NCI-H2196 treated with DMSO at 0.1 percent for 48 hours (cell line): ENCODE measurements at regions not wholly inside any gene's neighbourhood (a gene's known extent, or its start where the extent isn't known, plus 50 kb on each side); places are given as distances from the start of the nearest gene placed in this dataset.
"Not testable (repeated sequence)": the region's sequence is repeated elsewhere in the genome, so short reads cannot be mapped to it uniquely, and the experiment has no call there.

ENCODE experiments used
- DNase-seq: peaks from one replicate; lab custom pipeline; 2025; ENCODE audit not compliant: unreplicated experiment; lab: John Stamatoyannopoulos, UW

- no peak for DNase-seq
Measured at GRCh38 chr5:174462129-174462528, 262.3 kb upstream of the MSX2 start.

DNA sequence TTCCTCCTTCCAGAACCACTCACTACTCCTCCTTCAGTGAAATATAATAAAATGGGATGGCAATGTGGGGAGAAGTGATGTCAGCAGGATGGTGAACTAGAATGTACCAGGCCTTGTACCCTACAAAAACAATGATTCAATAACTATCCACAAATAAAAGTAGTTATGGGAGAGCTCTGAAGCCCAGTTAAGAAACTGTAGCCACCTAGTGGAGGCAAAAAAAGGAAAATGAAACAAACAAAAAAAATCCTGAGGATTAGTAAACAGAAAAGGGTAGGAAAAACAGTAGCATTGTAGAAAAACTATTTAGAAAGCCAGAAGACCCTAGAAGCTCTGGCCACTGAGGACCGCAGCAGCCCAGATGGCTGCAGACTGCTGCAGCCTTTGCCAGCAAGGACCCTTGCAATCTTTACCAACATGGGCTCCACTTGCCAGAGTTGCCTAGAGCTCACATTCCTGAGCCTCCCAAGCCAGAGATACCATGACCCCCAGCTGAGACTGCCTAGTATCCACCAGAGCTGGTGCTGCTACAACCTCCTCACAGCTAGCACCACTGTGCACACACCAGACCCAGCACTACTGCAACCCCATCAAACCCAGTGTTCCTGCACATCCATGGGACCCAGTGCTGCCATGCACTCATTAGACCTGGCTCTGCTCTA lies 259.7 kb upstream of the MSX2 start:
- no peak for DNase-seq

GRCh38 chr5:174471528-174471927 lies 252.9 kb upstream of the MSX2 start:
- DNase-seq, result not testable (repeated sequence)

DNA sequence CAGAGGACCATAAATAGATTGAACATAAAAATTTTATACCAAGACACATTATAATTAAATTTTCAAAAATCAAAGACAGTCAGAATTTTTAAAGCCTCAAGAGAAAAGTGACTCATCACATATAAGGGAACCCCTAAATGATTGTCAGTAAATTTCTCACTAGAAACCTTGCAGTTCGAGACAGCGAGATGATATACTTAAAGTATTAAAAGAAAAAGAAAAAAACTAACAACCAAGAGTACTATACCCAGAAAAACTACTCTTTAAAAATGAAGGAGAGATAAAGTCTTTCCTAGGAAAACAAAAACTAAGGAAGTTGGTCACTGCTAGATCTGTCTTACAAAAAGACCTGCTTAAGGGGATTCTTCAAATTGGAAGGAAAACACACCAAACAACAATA lies 251.4 kb upstream of the MSX2 start:
- no peak for DNase-seq

- DNase-seq, result not testable (repeated sequence)
Measured at GRCh38 chr5:174476001-174476400, 248.4 kb upstream of the MSX2 start.

GRCh38 chr5:174479325-174479724 lies 245.1 kb upstream of the MSX2 start:
- no peak for DNase-seq

DNA sequence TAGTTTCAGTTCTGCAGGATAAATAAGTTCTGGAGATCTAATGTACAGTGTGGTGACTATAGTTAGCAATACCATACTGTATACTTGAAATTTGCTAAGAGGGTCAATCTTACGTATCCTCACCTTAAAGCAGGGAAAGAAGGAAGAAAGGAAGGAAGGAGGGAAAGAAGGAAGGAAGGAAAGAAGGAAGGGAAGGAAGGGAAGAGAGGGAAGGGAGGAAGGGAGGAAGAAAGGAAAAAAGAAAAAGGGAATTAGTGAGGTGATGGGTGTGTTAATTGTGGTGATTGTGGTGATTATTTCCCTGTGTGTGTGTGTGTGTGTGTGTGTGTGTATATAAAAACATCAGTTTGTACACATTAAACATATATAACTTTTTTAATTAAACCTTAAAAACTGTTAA lies 242.6 kb upstream of the MSX2 start:
- no peak for DNase-seq

GRCh38 chr5:174482607-174483024 lies 241.8 kb upstream of the MSX2 start:
- no peak for DNase-seq

- DNase-seq, result no peak
Measured at GRCh38 chr5:174483411-174483810, 241.0 kb upstream of the MSX2 start.

GRCh38 chr5:174489215-174489614 lies 235.2 kb upstream of the MSX2 start:
- DNase-seq, result no peak

GRCh38 chr5:174489920-174490597 lies 234.3 kb upstream of the MSX2 start:
- no peak for DNase-seq

- no peak for DNase-seq
Measured at GRCh38 chr5:174490728-174491127, 233.7 kb upstream of the MSX2 start.

- no peak for DNase-seq
Measured at GRCh38 chr5:174491265-174491664, 233.1 kb upstream of the MSX2 start.

GRCh38 chr5:174491761-174492350 lies 232.5 kb upstream of the MSX2 start:
- DNase-seq, result no peak

DNA sequence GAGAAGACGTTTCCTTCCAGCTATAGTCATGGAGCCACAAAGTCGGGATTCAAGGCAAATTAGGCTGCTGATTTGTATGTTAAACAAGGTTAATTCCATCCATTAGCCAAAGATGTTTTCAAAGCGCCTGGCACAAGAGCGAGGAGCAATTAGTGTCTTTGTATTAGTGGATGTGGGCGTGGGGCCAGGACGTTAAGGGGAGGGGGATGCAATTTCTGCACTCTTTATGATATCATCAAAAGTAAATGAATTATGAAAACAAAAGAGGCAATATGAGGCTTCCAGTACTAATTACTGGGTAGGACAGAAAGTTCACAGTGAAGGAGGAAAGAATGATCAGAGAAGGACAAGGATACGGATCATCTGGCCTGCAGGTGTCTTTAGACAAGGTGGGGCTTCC lies 230.9 kb upstream of the MSX2 start:
- no peak for DNase-seq

GRCh38 chr5:174497939-174498338 lies 226.4 kb upstream of the MSX2 start:
- DNase-seq, result not testable (repeated sequence)

DNA sequence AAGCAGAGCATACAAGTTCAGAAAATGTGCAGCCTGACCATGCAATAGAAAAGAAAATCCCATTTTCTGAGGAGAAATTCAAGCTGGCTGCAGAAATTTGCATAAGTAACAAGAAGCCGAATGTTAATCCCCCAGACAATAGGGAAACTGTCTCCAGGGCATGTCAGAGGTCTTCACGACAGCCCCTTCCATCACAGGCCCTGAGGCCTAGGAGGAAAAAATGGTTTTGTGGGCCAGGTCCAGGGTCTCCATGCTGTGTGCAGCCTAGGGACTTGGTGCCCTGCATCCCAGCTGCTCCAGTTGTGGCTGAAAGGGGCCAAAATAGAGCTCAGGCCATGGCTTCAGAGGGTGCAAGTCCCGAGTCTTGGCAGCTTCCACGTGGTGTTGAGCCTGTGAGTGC lies 225.8 kb upstream of the MSX2 start:
- not testable (repeated sequence) for DNase-seq

GRCh38 chr5:174500636-174501035 lies 223.7 kb upstream of the MSX2 start:
- DNase-seq, result no peak

GRCh38 chr5:174501461-174502069 lies 222.8 kb upstream of the MSX2 start:
- DNase-seq, result no peak

- DNase-seq, result no peak
Measured at GRCh38 chr5:174503086-174503460, 221.3 kb upstream of the MSX2 start.

DNA sequence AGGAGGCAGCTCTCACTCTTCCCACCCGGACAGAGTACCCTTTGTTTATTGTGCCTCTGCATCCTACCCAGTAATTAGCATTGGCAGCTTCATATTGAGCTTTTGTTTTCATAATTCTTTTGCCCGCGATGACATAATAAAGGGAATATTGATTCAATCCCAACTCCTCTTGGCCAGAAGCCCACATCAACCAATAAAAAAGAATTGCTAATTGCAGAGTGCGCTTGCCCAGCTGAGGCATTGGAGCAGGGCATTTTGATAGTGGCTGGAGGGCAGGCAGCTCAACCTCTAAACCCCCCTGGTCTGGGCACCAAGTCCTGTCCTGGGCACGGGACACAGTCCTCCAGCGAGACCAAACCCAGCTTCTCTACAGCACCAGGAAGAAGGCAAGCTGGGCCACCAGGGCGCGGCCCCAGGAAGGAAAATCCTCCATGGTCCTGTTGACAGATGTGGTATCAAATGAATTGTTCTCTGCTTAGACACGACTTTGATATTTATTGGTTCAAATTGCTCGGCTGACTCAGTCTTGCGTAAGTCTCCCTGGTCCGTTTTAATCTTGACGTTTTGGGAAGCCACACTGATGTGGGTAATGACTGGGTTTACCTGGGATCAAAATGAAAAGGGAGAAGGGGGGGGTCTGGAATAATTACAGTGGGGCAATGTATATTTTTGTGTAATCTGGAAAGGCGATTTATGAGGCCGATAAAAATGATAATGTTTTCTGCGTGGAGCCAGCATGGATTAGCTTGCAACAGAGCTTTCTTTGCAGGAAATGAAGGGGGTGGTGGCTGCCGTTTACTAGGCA lies 220.7 kb upstream of the MSX2 start:
- no peak for DNase-seq
